NCI-H1105 (cell line): ENCODE measurements at regions not wholly inside any gene's neighbourhood (a gene's known extent, or its start where the extent isn't known, plus 50 kb on each side); places are given as distances from the start of the nearest gene placed in this dataset.
"Not testable (repeated sequence)": the region's sequence is repeated elsewhere in the genome, so short reads cannot be mapped to it uniquely, and the experiment has no call there.

Experiments used
- DNase-seq: peaks from one replicate; lab custom pipeline; 2025; lab: John Stamatoyannopoulos, UW

- DNase-seq, result no peak
Observed at GRCh38 chr3:164375538-164375937, 702.8 kb downstream of the SI start.

- DNase-seq, result no peak
Observed at GRCh38 chr3:164371681-164372080, 706.6 kb downstream of the SI start.

GRCh38 chr3:164370970-164371369 lies 707.3 kb downstream of the SI start:
- DNase-seq, result no peak

GRCh38 chr3:164365242-164365641 lies 713.1 kb downstream of the SI start:
- no peak for DNase-seq

GRCh38 chr3:164364111-164364510 lies 714.2 kb downstream of the SI start:
- no peak for DNase-seq

- DNase-seq, result no peak
Observed at GRCh38 chr3:164360738-164361406, 717.4 kb downstream of the SI start.

- DNase-seq, result no peak
Observed at GRCh38 chr3:164360078-164360578, 718.2 kb downstream of the SI start.

GRCh38 chr3:164352991-164353390 lies 725.3 kb downstream of the SI start:
- DNase-seq, result no peak

- no peak for DNase-seq
Observed at GRCh38 chr3:164351131-164351530, 727.2 kb downstream of the SI start.

GRCh38 chr3:164342206-164342605 lies 736.1 kb downstream of the SI start:
- DNase-seq, result not testable (repeated sequence)

- no peak for DNase-seq
Observed at GRCh38 chr3:164341086-164341485, 737.2 kb downstream of the SI start.

GRCh38 chr3:164340273-164340672 lies 738.0 kb downstream of the SI start:
- DNase-seq, result no peak

GRCh38 chr3:164332831-164333802 lies 745.2 kb downstream of the SI start:
- DNase-seq, result no peak

GRCh38 chr3:164326714-164327113 lies 751.6 kb downstream of the SI start:
- DNase-seq, result no peak

GRCh38 chr3:164320962-164321361 lies 757.3 kb downstream of the SI start:
- DNase-seq, result no peak

- no peak for DNase-seq
Observed at GRCh38 chr3:164306042-164306441, 772.3 kb downstream of the SI start.

GRCh38 chr3:164303894-164304293 lies 774.4 kb downstream of the SI start:
- DNase-seq, result no peak

GRCh38 chr3:164302622-164303021 lies 775.7 kb downstream of the SI start:
- no peak for DNase-seq

GRCh38 chr3:164291486-164291885 lies 786.8 kb downstream of the SI start:
- DNase-seq, result not testable (repeated sequence)

- DNase-seq, result no peak
Observed at GRCh38 chr3:164278550-164278949, 799.7 kb downstream of the SI start.

- DNase-seq, result no peak
Observed at GRCh38 chr3:164267053-164267452, 811.2 kb downstream of the SI start.

GRCh38 chr3:164250923-164251322 lies 827.4 kb downstream of the SI start:
- DNase-seq, result no peak

GRCh38 chr3:164236851-164237250 lies 841.4 kb downstream of the SI start:
- no peak for DNase-seq
